ENCODE measurements at regions not wholly inside any gene's neighbourhood (a gene's known extent, or its start where the extent isn't known, plus 50 kb on each side); places are given as distances from the start of the nearest gene placed in this dataset.
"Not testable (repeated sequence)": the region's sequence is repeated elsewhere in the genome, so short reads cannot be mapped to it uniquely, and the experiment has no call there.

DNA sequence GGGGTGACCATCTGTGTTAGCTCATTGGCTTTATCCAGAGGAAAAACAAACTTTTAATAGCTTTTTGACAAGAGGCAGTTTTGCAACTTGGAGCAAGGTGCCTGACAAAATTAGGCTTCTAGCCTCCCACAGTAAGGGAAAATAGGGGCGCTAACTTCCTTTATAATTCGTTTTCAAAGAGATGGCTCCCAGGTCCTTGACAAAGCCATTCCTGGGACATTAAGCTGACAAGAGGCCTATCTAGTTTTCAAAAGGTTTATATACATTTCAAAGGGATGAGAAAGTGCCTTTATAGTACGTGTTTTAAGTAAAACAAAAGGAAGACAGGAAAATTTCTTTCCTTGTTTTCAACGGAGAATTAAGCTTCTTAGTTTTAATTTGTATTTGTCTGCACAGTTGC, 159.4 kb upstream of the GCFC2 start:
- Mint-ChIP-seq H3K4me3 (no peak overlapping the region), H3K9me3 (ENCODE audit: insufficient read depth) (no peaks in the 10 kb centered on the region), H3K4me1 (ENCODE audit: low read depth) (no peaks in the 10 kb centered on the region), H3K27me3 (ENCODE audit: low read depth) (no peaks in the 10 kb centered on the region), H3K36me3 (ENCODE audit: low read depth) (no peaks in the 10 kb centered on the region), H3K27ac (no peak overlapping the region)
- DNase-seq (no peak), ATAC-seq (no peak)
- POLR2A ChIA-PET, result no interaction called here
- CTCF ChIA-PET, result no interaction called here

DNA sequence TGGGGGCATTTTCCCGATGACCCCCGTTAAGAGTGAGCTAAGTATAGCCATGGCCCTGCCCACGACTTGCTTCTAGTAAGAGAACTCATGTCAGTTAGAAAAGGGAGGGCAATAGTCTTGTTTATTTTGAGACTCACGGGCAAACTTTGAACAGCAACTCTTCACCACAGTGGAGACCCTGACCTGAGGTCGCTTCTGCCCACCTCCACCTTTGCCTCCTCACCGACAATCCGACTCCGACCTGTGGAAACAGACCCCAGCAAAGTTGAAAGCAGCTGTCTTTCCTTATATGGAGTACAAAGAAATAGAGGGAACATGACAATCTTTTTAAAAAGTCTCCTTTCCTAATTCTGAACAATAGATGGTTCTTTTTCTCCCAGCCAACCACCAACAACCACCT, 155.0 kb upstream of the GCFC2 start:
- Mint-ChIP-seq H3K4me1 (ENCODE audit: low read depth) (no peaks in the 10 kb centered on the region), H3K27me3 (ENCODE audit: low read depth) (no peaks in the 10 kb centered on the region), H3K9me3 (ENCODE audit: insufficient read depth) (no peaks in the 10 kb centered on the region), H3K36me3 (ENCODE audit: low read depth) (no peaks in the 10 kb centered on the region), H3K4me3 (no peak overlapping the region), H3K27ac (no peak overlapping the region)
- POLR2A ChIA-PET, result no interaction called here
- no peak for ATAC-seq
- DNase-seq, result no peak
- CTCF ChIA-PET, result no interaction called here

DNA sequence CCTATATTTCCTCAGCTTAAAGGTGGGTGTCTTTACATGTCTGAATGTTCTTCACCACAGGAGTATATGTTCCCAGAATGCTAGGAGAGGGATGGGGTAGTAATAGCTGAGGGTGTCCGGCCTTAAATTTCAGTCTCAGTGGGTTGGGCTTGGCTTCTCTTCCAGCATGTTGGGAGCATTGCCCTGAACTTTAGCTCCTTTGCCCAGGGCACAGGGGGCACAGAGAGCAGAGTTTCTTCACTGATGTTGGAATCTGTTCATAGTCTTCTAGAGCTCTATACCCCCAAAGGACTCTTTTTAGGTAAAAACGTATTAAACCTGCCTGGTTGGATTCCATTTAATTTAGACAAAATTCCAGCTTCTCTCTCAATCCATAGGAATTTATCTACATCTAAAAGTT, 154.4 kb upstream of the GCFC2 start:
- no peaks in the 10 kb centered on the region for H3K9me3 Mint-ChIP-seq (ENCODE audit: insufficient read depth)

DNA sequence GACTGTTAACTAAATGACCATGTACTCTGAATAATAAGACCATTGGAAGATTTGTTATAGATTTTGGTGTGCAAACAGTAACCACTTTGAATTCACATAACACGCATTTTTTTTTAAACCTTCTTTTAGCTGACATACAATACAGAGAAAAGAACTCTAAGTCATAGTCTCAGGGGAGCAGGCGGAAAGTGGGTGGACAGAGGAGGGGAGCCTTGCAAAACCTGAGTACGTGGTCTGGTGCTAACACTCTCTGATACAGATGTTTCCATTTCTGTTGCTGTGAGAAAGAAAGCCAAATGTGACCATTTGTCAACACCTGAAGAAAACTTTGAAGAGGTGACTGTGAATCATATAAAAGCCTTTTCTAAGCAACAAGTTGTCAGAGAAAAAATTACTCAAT, 151.8 kb upstream of the GCFC2 start:
- H3K27ac Mint-ChIP-seq, result no peak overlapping the region
- no peak overlapping the region for H3K4me3 Mint-ChIP-seq
- no peaks in the 10 kb centered on the region for H3K27me3 Mint-ChIP-seq (ENCODE audit: low read depth)
- no peak for DNase-seq
- H3K36me3 Mint-ChIP-seq (ENCODE audit: low read depth), result no peaks in the 10 kb centered on the region
- no peaks in the 10 kb centered on the region for H3K9me3 Mint-ChIP-seq (ENCODE audit: insufficient read depth)
- ChIA-PET POLR2A (no interaction called here), CTCF (interaction anchor here (0.7 kb wide), 1 partner anchor 148 kb away, joined by 3 read pairs; no protein-coding TSS in a partner anchor)
- no peak for ATAC-seq
- H3K4me1 Mint-ChIP-seq (ENCODE audit: low read depth), result no peaks in the 10 kb centered on the region

More for the DNA sequence above, 154.4 kb upstream of the GCFC2 start:
- no peak for DNase-seq
- Mint-ChIP-seq H3K4me3 (no peak overlapping the region), H3K27me3 (ENCODE audit: low read depth) (no peaks in the 10 kb centered on the region), H3K36me3 (ENCODE audit: low read depth) (no peaks in the 10 kb centered on the region), H3K27ac (no peak overlapping the region), H3K4me1 (ENCODE audit: low read depth) (no peaks in the 10 kb centered on the region)
- ChIA-PET CTCF (no interaction called here), POLR2A (no interaction called here)
- ATAC-seq, result no peak

DNA sequence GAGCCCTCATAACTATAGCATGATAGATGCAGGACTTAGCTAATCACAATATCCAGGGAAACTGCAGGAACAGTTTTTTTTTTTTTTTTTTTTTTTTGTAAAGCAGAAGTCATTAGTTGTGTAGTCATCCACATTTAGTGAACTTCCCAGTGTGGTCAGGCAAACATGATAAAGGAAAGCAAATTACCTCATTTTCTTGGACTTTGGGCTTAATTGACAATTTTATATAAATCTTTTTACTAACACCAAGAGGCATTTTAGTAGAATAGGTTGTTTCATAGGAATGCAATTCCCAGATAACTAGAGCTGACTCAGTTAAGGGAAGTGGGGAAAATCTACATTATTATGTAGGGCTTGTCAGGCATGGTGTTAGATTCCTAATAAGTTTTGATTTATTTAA, 142.7 kb upstream of the GCFC2 start:
- ChIA-PET CTCF (no interaction called here), POLR2A (no interaction called here)
- Mint-ChIP-seq H3K27ac (no peak overlapping the region), H3K36me3 (ENCODE audit: low read depth) (no peaks in the 10 kb centered on the region), H3K27me3 (ENCODE audit: low read depth) (no peaks in the 10 kb centered on the region), H3K4me1 (ENCODE audit: low read depth) (no peaks in the 10 kb centered on the region), H3K9me3 (ENCODE audit: insufficient read depth) (no peaks in the 10 kb centered on the region), H3K4me3 (no peak overlapping the region)
- DNase-seq (no peak), ATAC-seq (no peak)

DNA sequence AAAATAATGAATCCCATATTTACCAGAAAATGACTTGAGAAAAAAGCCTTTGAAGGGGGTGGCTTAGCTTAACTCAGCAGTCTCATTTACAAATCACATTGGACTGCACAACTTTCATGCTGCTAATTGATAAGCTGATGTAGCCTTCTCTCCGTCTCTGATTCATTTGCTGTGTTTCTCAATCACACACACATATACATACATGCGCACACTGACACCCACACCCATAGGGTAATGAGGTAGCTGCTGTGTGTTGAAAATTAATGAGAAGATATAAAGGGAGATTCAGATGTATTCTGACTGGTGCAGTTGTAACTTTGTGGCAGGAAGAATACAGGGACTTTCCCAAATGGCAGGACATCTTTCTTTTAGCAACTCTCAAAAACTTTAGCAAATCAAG, 141.9 kb upstream of the GCFC2 start:
- H3K27ac Mint-ChIP-seq, result no peak overlapping the region
- H3K4me3 Mint-ChIP-seq, result no peak overlapping the region
- no peaks in the 10 kb centered on the region for H3K9me3 Mint-ChIP-seq (ENCODE audit: insufficient read depth)
- no peak for ATAC-seq
- H3K4me1 Mint-ChIP-seq (ENCODE audit: low read depth), result no peaks in the 10 kb centered on the region
- H3K36me3 Mint-ChIP-seq (ENCODE audit: low read depth), result no peaks in the 10 kb centered on the region
- no peaks in the 10 kb centered on the region for H3K27me3 Mint-ChIP-seq (ENCODE audit: low read depth)
- ChIA-PET POLR2A (no interaction called here), CTCF (no interaction called here)
- DNase-seq, result no peak

DNA sequence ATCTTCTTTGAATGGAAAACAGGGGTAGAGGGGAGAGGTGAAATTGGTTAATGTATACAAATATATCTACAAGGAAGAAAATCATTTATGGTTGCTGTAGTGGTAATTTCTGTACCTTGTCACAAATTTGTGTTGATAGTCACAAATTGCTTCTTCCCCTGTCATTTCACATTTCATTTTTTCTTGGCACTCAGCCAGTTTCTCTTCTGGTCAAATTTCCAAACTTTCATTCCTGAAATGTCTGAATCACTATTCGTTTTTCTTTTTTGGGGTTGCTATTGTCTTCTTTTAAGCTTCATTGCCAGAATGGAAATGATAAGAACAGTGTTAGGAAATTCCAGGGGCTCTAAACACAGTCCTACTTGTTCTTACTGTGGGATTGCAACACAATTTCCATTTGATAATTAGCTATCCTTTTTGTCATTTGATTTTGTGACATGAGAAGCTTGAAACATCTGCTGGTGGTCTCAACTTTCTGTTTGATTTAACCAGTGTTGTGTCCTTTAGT, 136.0 kb upstream of the GCFC2 start:
- POLR2A ChIA-PET, result no interaction called here
- Mint-ChIP-seq H3K27me3 (ENCODE audit: low read depth) (no peaks in the 10 kb centered on the region), H3K4me3 (no peak overlapping the region), H3K27ac (no peak overlapping the region), H3K4me1 (ENCODE audit: low read depth) (no peaks in the 10 kb centered on the region), H3K36me3 (ENCODE audit: low read depth) (no peaks in the 10 kb centered on the region), H3K9me3 (ENCODE audit: insufficient read depth) (no peaks in the 10 kb centered on the region)
- DNase-seq (no peak), ATAC-seq (no peak)
- CTCF ChIA-PET, result no interaction called here

DNA sequence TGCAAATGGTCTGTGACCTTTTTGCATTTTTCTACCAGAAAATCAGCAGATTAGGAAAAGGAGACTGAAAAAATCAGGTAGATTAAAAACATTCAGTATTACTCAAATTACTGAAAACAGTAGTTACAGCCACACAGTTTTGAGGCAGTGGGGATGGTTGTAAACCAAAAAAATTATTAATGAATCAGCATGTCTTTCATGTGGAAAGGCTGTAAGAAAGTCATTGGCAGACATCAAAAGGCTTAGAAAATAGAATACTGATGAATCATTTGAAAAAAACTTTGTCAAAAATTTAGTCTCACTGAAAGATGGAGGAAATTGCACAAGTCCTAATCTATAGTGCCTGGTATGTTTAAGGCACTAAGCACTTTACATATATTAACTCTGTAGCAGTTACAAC, 133.9 kb upstream of the GCFC2 start:
- ChIA-PET POLR2A (no interaction called here), CTCF (no interaction called here)
- H3K4me1 Mint-ChIP-seq (ENCODE audit: low read depth), result no peaks in the 10 kb centered on the region
- H3K27me3 Mint-ChIP-seq (ENCODE audit: low read depth), result no peaks in the 10 kb centered on the region
- no peak for ATAC-seq
- no peaks in the 10 kb centered on the region for H3K36me3 Mint-ChIP-seq (ENCODE audit: low read depth)
- H3K4me3 Mint-ChIP-seq, result no peak overlapping the region
- no peaks in the 10 kb centered on the region for H3K9me3 Mint-ChIP-seq (ENCODE audit: insufficient read depth)
- no peak overlapping the region for H3K27ac Mint-ChIP-seq
- no peak for DNase-seq

DNA sequence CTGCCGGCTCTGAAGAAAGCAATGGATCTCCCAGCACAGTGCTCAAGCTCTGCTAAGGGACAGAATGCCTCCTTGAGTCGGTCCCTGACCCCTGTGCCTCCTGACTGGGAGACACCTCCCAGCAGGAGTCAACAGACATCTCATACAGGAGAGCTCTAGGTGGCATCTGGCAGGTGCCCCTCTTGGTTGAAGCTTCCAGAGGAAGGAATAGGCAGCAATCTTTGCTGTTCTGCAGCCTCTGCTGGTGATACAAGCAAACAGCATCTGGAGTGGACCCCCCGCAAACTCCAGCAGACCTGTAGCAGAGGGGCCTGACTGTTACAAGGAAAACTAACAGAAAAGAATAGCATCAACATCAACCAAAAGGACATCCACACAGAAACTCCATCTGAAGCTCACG, 123.9 kb upstream of the GCFC2 start:
- H3K27ac Mint-ChIP-seq; CTCF ChIA-PET; H3K4me1 Mint-ChIP-seq (ENCODE audit: low read depth); H3K36me3 Mint-ChIP-seq (ENCODE audit: low read depth); POLR2A ChIA-PET; H3K4me3 Mint-ChIP-seq; DNase-seq; ATAC-seq; H3K27me3 Mint-ChIP-seq (ENCODE audit: low read depth); H3K9me3 Mint-ChIP-seq (ENCODE audit: insufficient read depth): not testable (repeated sequence)

DNA sequence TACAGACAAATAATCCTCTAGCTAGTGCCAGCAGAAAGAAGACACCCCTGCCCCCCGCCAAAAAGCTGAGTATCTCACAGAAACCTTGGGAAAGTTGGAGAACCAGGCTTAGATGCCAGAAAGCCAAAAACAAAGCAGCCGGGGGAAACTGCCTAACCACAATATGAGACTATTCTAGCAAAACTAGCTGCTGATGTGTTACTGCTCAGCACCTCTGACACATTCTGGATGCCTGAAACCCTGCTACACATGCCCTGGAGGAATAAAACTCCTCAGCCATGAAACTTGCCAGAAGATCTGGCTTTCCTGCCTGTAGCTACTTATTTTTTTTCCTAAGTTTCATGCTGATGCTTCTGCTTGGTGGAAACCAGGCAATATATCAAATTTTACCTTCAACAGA, 122.7 kb upstream of the GCFC2 start:
- DNase-seq, result no peak
- Mint-ChIP-seq H3K36me3 (ENCODE audit: low read depth) (no peaks in the 10 kb centered on the region), H3K9me3 (ENCODE audit: insufficient read depth) (no peaks in the 10 kb centered on the region), H3K27me3 (ENCODE audit: low read depth) (no peaks in the 10 kb centered on the region), H3K4me3 (no peak overlapping the region), H3K4me1 (ENCODE audit: low read depth) (no peaks in the 10 kb centered on the region), H3K27ac (no peak overlapping the region)
- POLR2A ChIA-PET, result no interaction called here
- CTCF ChIA-PET, result no interaction called here
- ATAC-seq, result no peak

DNA sequence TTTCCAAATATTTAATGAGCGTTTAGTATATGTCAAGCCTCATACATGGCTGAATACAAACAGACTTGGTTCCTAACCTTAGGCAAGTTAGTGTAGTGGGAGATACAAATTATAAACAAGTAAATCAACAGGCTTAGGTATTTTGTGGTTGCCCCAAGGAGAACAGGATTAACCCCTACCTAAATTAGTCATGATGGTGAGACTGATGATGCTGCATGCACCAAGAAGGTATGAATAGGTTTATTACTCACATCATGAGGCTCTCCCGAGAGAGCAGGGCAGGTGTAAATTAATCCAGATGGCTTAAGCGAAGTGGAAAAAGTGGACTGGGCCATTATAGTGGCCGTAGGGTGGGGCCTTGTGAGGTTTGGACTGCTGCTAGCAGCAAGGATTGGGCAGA, 118.1 kb upstream of the GCFC2 start:
- Mint-ChIP-seq H3K4me1 (ENCODE audit: low read depth) (no peaks in the 10 kb centered on the region), H3K27ac (no peak overlapping the region)
- POLR2A ChIA-PET, result no interaction called here

DNA sequence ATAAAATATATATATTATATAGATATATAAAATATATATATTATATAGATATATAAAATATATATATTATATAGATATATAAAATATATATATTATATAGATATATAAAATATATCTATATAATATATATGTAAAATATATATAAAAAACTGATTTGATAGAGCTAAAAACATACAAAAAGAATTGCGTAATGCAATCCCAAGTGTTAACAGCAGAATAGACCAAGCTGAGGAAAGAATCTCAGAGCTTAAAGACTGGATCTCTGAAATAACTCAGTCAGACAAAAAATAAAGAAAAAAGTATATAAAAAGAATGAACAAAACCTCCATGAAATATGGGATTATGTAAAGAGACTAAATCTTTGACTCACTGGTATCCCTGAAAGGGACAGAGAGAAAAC, 112.8 kb upstream of the GCFC2 start:
- H3K4me3 Mint-ChIP-seq; H3K27ac Mint-ChIP-seq; H3K4me1 Mint-ChIP-seq (ENCODE audit: low read depth); H3K36me3 Mint-ChIP-seq (ENCODE audit: low read depth); DNase-seq; H3K9me3 Mint-ChIP-seq (ENCODE audit: insufficient read depth); POLR2A ChIA-PET; H3K27me3 Mint-ChIP-seq (ENCODE audit: low read depth); ATAC-seq; CTCF ChIA-PET: not testable (repeated sequence)

More for the DNA sequence above, 118.1 kb upstream of the GCFC2 start:
- Mint-ChIP-seq H3K27me3 (ENCODE audit: low read depth) (no peaks in the 10 kb centered on the region), H3K36me3 (ENCODE audit: low read depth) (no peaks in the 10 kb centered on the region), H3K9me3 (ENCODE audit: insufficient read depth) (no peaks in the 10 kb centered on the region), H3K4me3 (no peak overlapping the region)
- CTCF ChIA-PET, result no interaction called here
- ATAC-seq, result no peak
- no peak for DNase-seq

DNA sequence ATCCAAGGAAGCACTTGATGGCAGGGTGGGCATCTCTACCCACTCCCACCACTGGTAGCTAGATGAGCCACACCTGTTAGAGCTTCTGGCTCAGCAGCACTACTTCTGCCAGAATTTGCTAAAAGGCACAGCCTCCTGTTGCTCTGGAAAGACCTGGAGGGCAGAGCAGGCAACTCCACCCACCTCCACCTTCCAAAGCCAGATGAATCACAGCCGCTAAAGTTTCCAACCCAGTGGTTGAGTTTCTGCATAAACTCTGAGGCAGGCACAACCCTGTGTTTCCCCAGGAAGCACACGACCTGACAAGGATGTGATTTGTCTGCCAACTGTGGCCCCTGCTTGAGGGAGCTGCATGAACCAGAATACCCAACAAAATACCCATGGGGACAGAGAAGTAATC, 111.6 kb upstream of the GCFC2 start:
- ChIA-PET CTCF (no interaction called here), POLR2A (no interaction called here)
- H3K9me3 Mint-ChIP-seq (ENCODE audit: insufficient read depth), result no peaks in the 10 kb centered on the region
- DNase-seq (no peak), ATAC-seq (no peak)
- no peak overlapping the region for H3K4me3 Mint-ChIP-seq
- no peak overlapping the region for H3K27ac Mint-ChIP-seq
- no peaks in the 10 kb centered on the region for H3K36me3 Mint-ChIP-seq (ENCODE audit: low read depth)
- no peaks in the 10 kb centered on the region for H3K4me1 Mint-ChIP-seq (ENCODE audit: low read depth)
- no peaks in the 10 kb centered on the region for H3K27me3 Mint-ChIP-seq (ENCODE audit: low read depth)

Data from activated CD8-positive, alpha-beta T cell treated with anti-CD3 and anti-CD28 coated beads, Interleukin-2, amount 10 ng/mL, durations not matched to agents 7 days and 5 days (primary cell).